ENCODE measurements at regions not wholly inside any gene's neighbourhood (a gene's known extent, or its start where the extent isn't known, plus 50 kb on each side); places are given as distances from the start of the nearest gene placed in this dataset.

- no peak for TF ChIP-seq CTCF (IDR thresholded peaks at IDR 0.05; ENCODE audit: low read length)
- no peak for TF ChIP-seq EZH2 (IDR thresholded peaks at IDR 0.05; ENCODE audit: borderline replicate concordance, low read length)
- Histone ChIP-seq H3K9ac (ENCODE audit: low read length) (no peak overlapping the region), H3K36me3 (ENCODE audit: insufficient read depth, low read length) (no peaks in the 10 kb centered on the region), H3F3A (ENCODE audit: insufficient read depth, low read length) (no peaks in the 10 kb centered on the region), H3K27ac (ENCODE audit: low read depth, low read length, poor library complexity, severe bottlenecking) (no peak overlapping the region), H3K9me2 (ENCODE audit: low read depth, low read length) (no peaks in the 10 kb centered on the region), H3K4me3 (ENCODE audit: low read depth, low read length, poor library complexity, severe bottlenecking) (no peak overlapping the region), H3K4me1 (ENCODE audit: insufficient read depth, low read length, severe bottlenecking) (no peaks in the 10 kb centered on the region), H3K79me2 (ENCODE audit: insufficient read depth, low read length) (no peaks in the 10 kb centered on the region), H3K27me3 (ENCODE audit: insufficient read depth, low read length) (no peaks in the 10 kb centered on the region; the same call in 1 of the 2 replicates), H4K20me1 (ENCODE audit: insufficient read depth, low read length) (no peaks in the 10 kb centered on the region), H3K9me3 (ENCODE audit: low read length) (no peaks in the 10 kb centered on the region), H2AFZ (ENCODE audit: low read length) (no peak overlapping the region), H3K4me2 (ENCODE audit: low read length) (no peak overlapping the region)
Measured at GRCh38 chr3:11953350-11953749, 50.8 kb upstream of the SYN2 start.

DNA sequence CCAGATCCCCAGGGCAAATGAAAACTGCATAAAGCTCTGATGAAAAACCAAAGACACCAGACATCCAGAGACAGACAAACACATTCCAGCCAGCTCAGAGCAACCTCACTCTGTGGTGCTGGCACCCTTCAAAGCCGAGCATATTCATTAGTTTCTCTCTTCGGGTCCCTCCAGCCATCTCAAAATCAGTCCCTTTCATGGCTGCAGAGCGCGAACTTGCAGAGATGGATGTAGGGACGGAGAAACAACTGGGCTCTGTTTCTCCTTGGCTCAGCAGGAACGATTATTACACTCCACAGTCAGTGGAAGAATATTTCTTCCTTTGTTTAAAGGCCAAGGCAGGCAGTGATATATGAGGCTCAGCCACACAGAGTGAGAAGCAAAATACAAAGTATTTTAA is 50.4 kb upstream of the SYN2 start:
- Histone ChIP-seq H3K4me3 (ENCODE audit: low read depth, low read length, poor library complexity, severe bottlenecking) (no peak overlapping the region), H3K9me3 (ENCODE audit: low read length) (no peaks in the 10 kb centered on the region), H3K4me1 (ENCODE audit: insufficient read depth, low read length, severe bottlenecking) (no peaks in the 10 kb centered on the region), H4K20me1 (ENCODE audit: insufficient read depth, low read length) (no peaks in the 10 kb centered on the region), H3K27ac (ENCODE audit: low read depth, low read length, poor library complexity, severe bottlenecking) (no peak overlapping the region), H3K79me2 (ENCODE audit: insufficient read depth, low read length) (no peaks in the 10 kb centered on the region), H2AFZ (ENCODE audit: low read length) (no peak overlapping the region), H3K4me2 (ENCODE audit: low read length) (no peak overlapping the region), H3F3A (ENCODE audit: insufficient read depth, low read length) (no peaks in the 10 kb centered on the region), H3K9me2 (ENCODE audit: low read depth, low read length) (no peaks in the 10 kb centered on the region), H3K9ac (ENCODE audit: low read length) (no peak overlapping the region), H3K36me3 (ENCODE audit: insufficient read depth, low read length) (no peaks in the 10 kb centered on the region), H3K27me3 (ENCODE audit: insufficient read depth, low read length) (no peaks in the 10 kb centered on the region; the same call in 1 of the 2 replicates)
- no peak for TF ChIP-seq EZH2 (IDR thresholded peaks at IDR 0.05; ENCODE audit: borderline replicate concordance, low read length)
- TF ChIP-seq CTCF (IDR thresholded peaks at IDR 0.05; ENCODE audit: low read length) = no peak

DNA sequence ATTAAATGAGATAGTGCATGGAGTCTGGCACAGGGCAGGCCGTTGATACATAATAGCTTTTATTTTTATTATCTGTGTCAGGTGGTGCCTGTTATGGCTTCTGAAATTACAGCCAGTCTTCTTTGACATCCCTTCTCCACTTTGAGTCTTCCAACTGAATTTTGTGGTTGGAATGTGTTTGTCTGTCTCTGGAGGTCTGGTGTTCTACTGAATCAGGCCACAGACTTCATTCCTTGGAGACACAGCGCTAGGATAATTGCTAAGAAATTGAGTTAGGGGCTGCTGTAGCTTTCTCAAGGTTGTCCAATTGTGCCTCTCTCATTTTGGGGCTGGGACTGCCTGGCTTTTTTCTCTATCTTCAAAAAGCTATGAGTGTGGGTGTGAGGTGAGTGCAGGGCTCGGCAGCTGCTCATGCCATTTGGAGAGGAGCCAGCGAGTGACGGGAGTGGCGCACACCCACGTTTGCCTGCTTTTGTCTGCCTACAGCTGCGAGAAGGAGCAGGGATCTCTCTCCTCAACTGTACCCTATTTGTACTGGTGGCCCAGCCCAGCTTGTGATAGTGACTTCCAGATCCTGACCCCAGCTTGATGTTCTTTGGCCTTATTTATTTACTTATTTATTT is 49.8 kb upstream of the SYN2 start:
- no peak overlapping the region for H2AFZ ChIP-seq (ENCODE audit: low read length)
- no peaks in the 10 kb centered on the region for H3K79me2 ChIP-seq (ENCODE audit: insufficient read depth, low read length)
- H4K20me1 ChIP-seq (ENCODE audit: insufficient read depth, low read length) = no peaks in the 10 kb centered on the region
- no peaks in the 10 kb centered on the region for H3K9me2 ChIP-seq (ENCODE audit: low read depth, low read length)
- H3K27me3 ChIP-seq (ENCODE audit: insufficient read depth, low read length) = no peaks in the 10 kb centered on the region; the same call in 1 of the 2 replicates
- H3K4me2 ChIP-seq (ENCODE audit: low read length) = no peak overlapping the region
- H3K4me1 ChIP-seq (ENCODE audit: insufficient read depth, low read length, severe bottlenecking) = no peaks in the 10 kb centered on the region
- H3K4me3 ChIP-seq (ENCODE audit: low read depth, low read length, poor library complexity, severe bottlenecking) = no peak overlapping the region
- H3K27ac ChIP-seq (ENCODE audit: low read depth, low read length, poor library complexity, severe bottlenecking) = no peak overlapping the region
- H3K36me3 ChIP-seq (ENCODE audit: insufficient read depth, low read length) = no peaks in the 10 kb centered on the region
- H3K9ac ChIP-seq (ENCODE audit: low read length) = no peak overlapping the region
- no peak for TF ChIP-seq EZH2 (IDR thresholded peaks at IDR 0.05; ENCODE audit: borderline replicate concordance, low read length)
- no peaks in the 10 kb centered on the region for H3K9me3 ChIP-seq (ENCODE audit: low read length)
- H3F3A ChIP-seq (ENCODE audit: insufficient read depth, low read length) = no peaks in the 10 kb centered on the region
